ENCODE measurements at regions not wholly inside any gene's neighbourhood (a gene's known extent, or its start where the extent isn't known, plus 50 kb on each side); places are given as distances from the start of the nearest gene placed in this dataset.
A peak's percentile ranks its signal among the peaks of the same experiment; 100 is the strongest.

GRCh38 chr6:166055801-166056200, 111.8 kb downstream of the TBXT start:
- DNase-seq (ENCODE audit: low read depth), result no peak
- no peak overlapping the region for H3K4me3 ChIP-seq (ENCODE audit: low read depth, low read length)
- no peak for TF ChIP-seq CTCF (IDR thresholded peaks at IDR 0.05; ENCODE audit: insufficient read depth, low read depth, low read length)

GRCh38 chr6:166052837-166053236, 114.8 kb downstream of the TBXT start:
- TF ChIP-seq CTCF (IDR thresholded peaks at IDR 0.05; ENCODE audit: insufficient read depth, low read depth, low read length), result no peak
- no peak for DNase-seq (ENCODE audit: low read depth)
- no peak overlapping the region for H3K4me3 ChIP-seq (ENCODE audit: low read depth, low read length)

DNA sequence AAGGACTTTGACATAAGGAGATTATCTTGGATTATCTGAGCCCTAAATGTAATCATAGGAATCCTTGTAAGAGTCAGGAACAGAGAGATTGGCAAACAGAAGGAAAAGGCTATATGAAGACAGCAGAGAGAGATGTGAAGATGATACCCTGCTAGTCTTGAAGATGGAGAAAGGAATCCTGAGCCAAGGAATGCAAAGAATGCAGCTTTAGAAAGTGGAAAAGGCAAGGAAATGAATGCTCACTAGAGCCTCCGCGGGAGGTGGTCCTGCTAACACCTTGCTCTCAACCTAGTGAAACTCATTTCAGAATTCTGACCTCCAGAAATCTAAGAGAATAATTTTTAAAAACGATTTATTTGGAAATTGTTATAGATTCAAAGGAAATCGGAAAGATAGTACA, 117.1 kb downstream of the TBXT start:
- no peak for TF ChIP-seq CTCF (IDR thresholded peaks at IDR 0.05; ENCODE audit: insufficient read depth, low read depth, low read length)
- no peak for DNase-seq (ENCODE audit: low read depth)
- H3K4me3 ChIP-seq (ENCODE audit: low read depth, low read length), result no peak overlapping the region

DNA sequence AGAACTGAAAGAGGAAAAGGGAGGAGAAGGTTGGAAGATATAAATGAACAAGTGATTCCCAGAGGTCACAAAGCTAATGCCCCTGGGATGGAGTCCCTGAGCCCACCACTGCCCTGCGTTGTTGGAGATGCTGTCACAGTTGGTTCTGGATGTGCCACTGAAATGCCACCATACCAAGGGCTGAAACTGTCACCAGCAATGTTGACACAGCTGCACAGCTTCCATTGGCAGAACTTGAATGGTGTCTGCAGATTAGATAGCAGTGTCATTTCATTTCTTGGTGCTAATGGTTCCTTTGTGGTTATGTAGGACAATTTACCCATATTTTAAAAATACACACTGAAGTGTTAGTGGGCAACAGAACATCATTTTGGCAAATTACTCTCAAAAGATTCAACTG, 120.7 kb downstream of the TBXT start:
- no peak for DNase-seq (ENCODE audit: low read depth)
- no peak for TF ChIP-seq CTCF (IDR thresholded peaks at IDR 0.05; ENCODE audit: insufficient read depth, low read depth, low read length)
- H3K4me3 ChIP-seq (ENCODE audit: low read depth, low read length), result no peak overlapping the region

- peak; percentile 73 for DNase-seq (ENCODE audit: low read depth)
- H3K4me3 ChIP-seq (ENCODE audit: low read depth, low read length), result no peak overlapping the region
- no peak for TF ChIP-seq CTCF (IDR thresholded peaks at IDR 0.05; ENCODE audit: insufficient read depth, low read depth, low read length)
Measured at GRCh38 chr6:166046226-166046625, 121.4 kb downstream of the TBXT start.

DNA sequence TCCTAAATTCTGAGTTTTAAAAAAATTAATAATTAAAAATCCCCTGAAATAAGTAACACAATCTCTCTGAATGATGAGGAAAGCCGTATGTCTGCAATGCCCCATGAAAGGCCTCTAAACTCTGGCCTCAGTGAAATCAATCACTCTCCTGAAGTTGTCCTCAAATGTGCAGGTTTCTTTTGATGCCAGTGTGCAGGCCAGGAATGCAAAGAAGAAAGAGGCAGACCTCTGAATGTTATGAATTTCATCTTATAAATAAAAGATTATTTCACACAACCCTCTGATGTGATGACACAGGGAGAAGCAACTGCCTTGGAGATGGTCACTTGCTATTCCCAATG, 121.8 kb downstream of the TBXT start:
- TF ChIP-seq CTCF (IDR thresholded peaks at IDR 0.05; ENCODE audit: insufficient read depth, low read depth, low read length), result no peak

DNA sequence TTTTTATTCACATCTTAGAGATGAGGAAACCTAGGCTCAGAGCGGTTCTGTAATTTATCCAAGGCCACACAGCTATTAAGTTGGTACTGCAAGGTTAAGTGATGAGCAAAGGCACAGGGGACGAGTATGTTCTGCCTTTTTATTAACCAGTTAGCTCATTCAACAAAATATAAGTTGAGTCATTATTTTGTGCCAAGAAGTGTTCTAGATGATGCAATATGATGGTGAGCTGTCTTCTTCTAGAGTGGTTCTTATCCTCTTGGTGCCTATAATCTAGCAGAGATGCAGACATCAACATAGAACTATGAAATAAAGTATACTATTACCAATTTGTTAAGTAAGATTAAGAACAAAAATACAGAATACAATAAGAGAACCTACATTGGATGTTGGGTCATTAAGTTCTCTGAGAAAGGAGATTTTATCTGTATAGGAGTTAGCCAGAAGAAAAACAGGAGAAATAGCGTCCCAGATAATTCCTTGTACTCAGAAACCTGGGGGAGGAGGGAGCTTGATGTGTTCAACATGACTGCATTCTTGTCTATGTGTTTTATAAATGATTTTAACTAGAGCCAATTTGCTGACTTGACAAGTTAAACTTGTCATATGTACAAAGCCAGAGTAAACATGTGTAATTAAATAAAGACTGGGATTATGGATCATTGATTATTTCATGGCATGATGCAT, 122.3 kb downstream of the TBXT start:
- TF ChIP-seq CTCF (IDR thresholded peaks at IDR 0.05; ENCODE audit: insufficient read depth, low read depth, low read length), result no peak
- H3K4me3 ChIP-seq (ENCODE audit: low read depth, low read length), result no peak overlapping the region
- DNase-seq (ENCODE audit: low read depth), result peak; percentile 26

More for the DNA sequence above, 121.8 kb downstream of the TBXT start:
- no peak overlapping the region for H3K4me3 ChIP-seq (ENCODE audit: low read depth, low read length)
- no peak for DNase-seq (ENCODE audit: low read depth)

Measured in fibroblast of villous mesenchyme (primary cell).